MV-4-11 (cell line): ENCODE measurements at regions not wholly inside any gene's neighbourhood (a gene's known extent, or its start where the extent isn't known, plus 50 kb on each side); places are given as distances from the start of the nearest gene placed in this dataset.
A peak's percentile ranks its signal among the peaks of the same experiment; 100 is the strongest.
"Not testable (repeated sequence)": the region's sequence is repeated elsewhere in the genome, so short reads cannot be mapped to it uniquely, and the experiment has no call there.

Experiments
- DNase-seq: peaks from one replicate; lab custom pipeline; 2025; lab: John Stamatoyannopoulos, UW

GRCh38 chr20:52098186-52098585 lies 93.4 kb downstream of the ZFP64 start:
- DNase-seq = no peak

GRCh38 chr20:52096117-52096516 lies 95.5 kb downstream of the ZFP64 start:
- DNase-seq = no peak

- no peak for DNase-seq
These were observed 96.9 kb downstream of the ZFP64 start for GRCh38 chr20:52094693-52095092.

GRCh38 chr20:52093575-52093974 lies 98.0 kb downstream of the ZFP64 start:
- DNase-seq = no peak

GRCh38 chr20:52090035-52090434 lies 101.5 kb downstream of the ZFP64 start:
- no peak for DNase-seq

GRCh38 chr20:52087471-52087870 lies 104.1 kb downstream of the ZFP64 start:
- no peak for DNase-seq

GRCh38 chr20:52086878-52087277 lies 104.7 kb downstream of the ZFP64 start:
- no peak for DNase-seq

GRCh38 chr20:52084727-52085126 lies 106.9 kb downstream of the ZFP64 start:
- no peak for DNase-seq

GRCh38 chr20:52083627-52084232 lies 107.8 kb downstream of the ZFP64 start:
- DNase-seq = peak; percentile 52

GRCh38 chr20:52082612-52083011 lies 109.0 kb downstream of the ZFP64 start:
- DNase-seq = no peak

- DNase-seq = no peak
These were observed 109.8 kb downstream of the ZFP64 start for GRCh38 chr20:52081791-52082190.

- no peak for DNase-seq
These were observed 110.5 kb downstream of the ZFP64 start for GRCh38 chr20:52081066-52081465.

- no peak for DNase-seq
These were observed 113.3 kb downstream of the ZFP64 start for GRCh38 chr20:52078289-52078688.

- DNase-seq = no peak
These were observed 115.4 kb downstream of the ZFP64 start for GRCh38 chr20:52076164-52076563.

- peak; percentile 34 for DNase-seq
These were observed 116.2 kb downstream of the ZFP64 start for GRCh38 chr20:52075400-52075799.

- DNase-seq = no peak
These were observed 120.4 kb downstream of the ZFP64 start for GRCh38 chr20:52071136-52071535.

GRCh38 chr20:52064931-52065330 lies 126.6 kb downstream of the ZFP64 start:
- no peak for DNase-seq

GRCh38 chr20:52062452-52063209 lies 128.9 kb downstream of the ZFP64 start:
- no peak for DNase-seq

- no peak for DNase-seq
These were observed 130.5 kb downstream of the ZFP64 start for GRCh38 chr20:52060794-52061714.

- DNase-seq = not testable (repeated sequence)
These were observed 134.4 kb downstream of the ZFP64 start for GRCh38 chr20:52057133-52057532.

GRCh38 chr20:52056203-52057062 lies 135.1 kb downstream of the ZFP64 start:
- DNase-seq = no peak

GRCh38 chr20:52054123-52054522 lies 137.5 kb downstream of the ZFP64 start:
- DNase-seq = no peak
